Smooth muscle cell (in vitro differentiated cells): ENCODE measurements at regions not wholly inside any gene's neighbourhood (a gene's known extent, or its start where the extent isn't known, plus 50 kb on each side); places are given as distances from the start of the nearest gene placed in this dataset.

Experiments used
- DNase-seq: peaks from one replicate; lab custom pipeline; 2025; ENCODE audit not compliant: unreplicated experiment; lab: John Stamatoyannopoulos, UW
- H2AFZ ChIP-seq: fragments of 200-600 bp; sonication (generic); 2 replicates; pipeline ENCODE4 v1.6.0; 2016; ENCODE audit warnings: antibody characterized with exemption, low read depth, mild to moderate bottlenecking
- H3F3A ChIP-seq: fragments of 200-600 bp; sonication (generic); 2 replicates; pipeline ENCODE4 v1.6.0; 2017; ENCODE audit warnings: antibody characterized with exemption, low read depth
- H3K27ac ChIP-seq: fragments of 200-600 bp; sonication (generic); 2 replicates; pipeline ENCODE4 v1.5.1; 2016; ENCODE audit warnings: low read depth, mild to moderate bottlenecking
- H3K27me3 ChIP-seq: fragments of 200-600 bp; sonication (generic); 2 replicates; pipeline ENCODE4 v1.6.1; 2016; ENCODE audit warnings: low read depth, mild to moderate bottlenecking
- H3K36me3 ChIP-seq: fragments of 200-600 bp; sonication (generic); 2 replicates; pipeline ENCODE4 v1.5.1; 2016; ENCODE audit warnings: low read depth
- H3K4me1 ChIP-seq: fragments of 200-600 bp; sonication (generic); 2 replicates; pipeline ENCODE4 v1.5.1; 2016; ENCODE audit warnings: low read depth
- H3K4me2 ChIP-seq: fragments of 200-600 bp; sonication (generic); 2 replicates; pipeline ENCODE4 v1.6.0; 2016; ENCODE audit warnings: mild to moderate bottlenecking
- H3K4me3 ChIP-seq: fragments of 200-600 bp; sonication (generic); 2 replicates; pipeline ENCODE4 v1.5.1; 2016; ENCODE audit warnings: mild to moderate bottlenecking
- H3K79me2 ChIP-seq: fragments of 200-600 bp; sonication (generic); 2 replicates; pipeline ENCODE4 v1.6.0; 2016; ENCODE audit warnings: low read depth, mild to moderate bottlenecking
- H3K9ac ChIP-seq: fragments of 200-600 bp; sonication (generic); 2 replicates; pipeline ENCODE4 v1.6.0; 2016; ENCODE audit warnings: low read depth
- H3K9me3 ChIP-seq: fragments of 200-600 bp; sonication (generic); replicated peaks from 2 replicates; pipeline ENCODE4 v1.5.1; 2016; ENCODE audit warnings: low read depth
- H4K20me1 ChIP-seq: fragments of 200-600 bp; sonication (generic); 2 replicates; pipeline ENCODE4 v1.6.0; 2016; ENCODE audit warnings: low read depth
- WGBS: methylation state at CpG from one replicate; pipeline ENCODE4 v1.1.7; 2016; ENCODE audit warnings: low lambda C conversion rate; 5-methylcytosine and 5-hydroxymethylcytosine counted together
- TF ChIP-seq, protein P1 (sequence below): fragments of 200-600 bp; sonication (generic); IDR thresholded peaks from 2 replicates; pipeline ENCODE4 v1.5.1; 2017; ENCODE audit warnings: borderline replicate concordance, mild to moderate bottlenecking, antibody characterized with exemption; ENCODE audit not compliant: insufficient read depth, poor library complexity, severe bottlenecking

- no peaks in the 10 kb centered on the region for H3K36me3 ChIP-seq
- no peaks in the 10 kb centered on the region for H3F3A ChIP-seq
- TF ChIP-seq, protein P1, sequence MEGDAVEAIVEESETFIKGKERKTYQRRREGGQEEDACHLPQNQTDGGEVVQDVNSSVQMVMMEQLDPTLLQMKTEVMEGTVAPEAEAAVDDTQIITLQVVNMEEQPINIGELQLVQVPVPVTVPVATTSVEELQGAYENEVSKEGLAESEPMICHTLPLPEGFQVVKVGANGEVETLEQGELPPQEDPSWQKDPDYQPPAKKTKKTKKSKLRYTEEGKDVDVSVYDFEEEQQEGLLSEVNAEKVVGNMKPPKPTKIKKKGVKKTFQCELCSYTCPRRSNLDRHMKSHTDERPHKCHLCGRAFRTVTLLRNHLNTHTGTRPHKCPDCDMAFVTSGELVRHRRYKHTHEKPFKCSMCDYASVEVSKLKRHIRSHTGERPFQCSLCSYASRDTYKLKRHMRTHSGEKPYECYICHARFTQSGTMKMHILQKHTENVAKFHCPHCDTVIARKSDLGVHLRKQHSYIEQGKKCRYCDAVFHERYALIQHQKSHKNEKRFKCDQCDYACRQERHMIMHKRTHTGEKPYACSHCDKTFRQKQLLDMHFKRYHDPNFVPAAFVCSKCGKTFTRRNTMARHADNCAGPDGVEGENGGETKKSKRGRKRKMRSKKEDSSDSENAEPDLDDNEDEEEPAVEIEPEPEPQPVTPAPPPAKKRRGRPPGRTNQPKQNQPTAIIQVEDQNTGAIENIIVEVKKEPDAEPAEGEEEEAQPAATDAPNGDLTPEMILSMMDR: no peak
- no peaks in the 10 kb centered on the region for H3K27me3 ChIP-seq
- no peak overlapping the region for H3K4me3 ChIP-seq
- no peak for DNase-seq
- no peak overlapping the region for H3K4me2 ChIP-seq
- H3K79me2 ChIP-seq: no peaks in the 10 kb centered on the region
- no peak overlapping the region for H3K9ac ChIP-seq
- no peak overlapping the region for H2AFZ ChIP-seq
- WGBS: 95% methylated on average over 1 of the region's 1 CpG
- no peaks in the 10 kb centered on the region for H3K9me3 ChIP-seq
- H3K4me1 ChIP-seq: no peaks in the 10 kb centered on the region
- H4K20me1 ChIP-seq: no peaks in the 10 kb centered on the region
- H3K27ac ChIP-seq: no peak overlapping the region
Measured at GRCh38 chr11:26026078-26026477, 305.9 kb upstream of the ANO3 start.

DNA sequence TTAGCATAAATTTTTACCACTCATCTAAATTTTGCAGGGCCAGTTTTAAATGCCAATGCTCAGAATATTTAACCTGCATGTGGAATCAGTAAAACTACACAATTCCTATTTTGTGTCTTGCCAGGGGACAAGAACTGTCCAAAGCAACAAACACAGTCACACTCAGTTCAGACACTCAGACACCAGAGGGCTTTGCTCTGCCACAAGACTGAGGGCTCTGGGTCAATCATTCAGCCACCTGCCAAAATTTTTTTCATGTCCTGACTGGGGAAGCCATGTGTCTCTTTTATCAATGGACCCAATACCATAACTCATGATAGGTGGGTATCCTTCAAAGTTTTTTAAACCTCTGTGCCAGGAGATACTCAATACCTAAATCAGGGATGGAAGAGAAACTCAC lies 304.0 kb upstream of the ANO3 start:
- Histone ChIP-seq H3K27me3 (no peaks in the 10 kb centered on the region), H3K36me3 (no peaks in the 10 kb centered on the region), H3K4me2 (no peak overlapping the region), H3F3A (no peaks in the 10 kb centered on the region), H3K9me3 (no peaks in the 10 kb centered on the region), H2AFZ (no peak overlapping the region), H3K9ac (no peak overlapping the region), H3K79me2 (no peaks in the 10 kb centered on the region), H3K4me1 (no peaks in the 10 kb centered on the region), H4K20me1 (no peaks in the 10 kb centered on the region), H3K27ac (no peak overlapping the region), H3K4me3 (no peak overlapping the region)
- no peak for DNase-seq
- TF ChIP-seq, protein P1: no peak

- no peaks in the 10 kb centered on the region for H3K9me3 ChIP-seq
- H3K79me2 ChIP-seq: no peaks in the 10 kb centered on the region
- no peaks in the 10 kb centered on the region for H3F3A ChIP-seq
- H4K20me1 ChIP-seq: no peaks in the 10 kb centered on the region
- 12% methylated on average over 2 of the region's 2 CpGs for WGBS
- H3K27me3 ChIP-seq: no peaks in the 10 kb centered on the region
- DNase-seq: no peak
- TF ChIP-seq, protein P1: no peak
- no peaks in the 10 kb centered on the region for H3K36me3 ChIP-seq
- no peak overlapping the region for H3K4me2 ChIP-seq
- H3K27ac ChIP-seq: no peak overlapping the region
- H3K4me3 ChIP-seq: no peak overlapping the region
- no peaks in the 10 kb centered on the region for H3K4me1 ChIP-seq
- no peak overlapping the region for H3K9ac ChIP-seq
- no peak overlapping the region for H2AFZ ChIP-seq
Measured at GRCh38 chr11:26028393-26028911, 303.5 kb upstream of the ANO3 start.

DNA sequence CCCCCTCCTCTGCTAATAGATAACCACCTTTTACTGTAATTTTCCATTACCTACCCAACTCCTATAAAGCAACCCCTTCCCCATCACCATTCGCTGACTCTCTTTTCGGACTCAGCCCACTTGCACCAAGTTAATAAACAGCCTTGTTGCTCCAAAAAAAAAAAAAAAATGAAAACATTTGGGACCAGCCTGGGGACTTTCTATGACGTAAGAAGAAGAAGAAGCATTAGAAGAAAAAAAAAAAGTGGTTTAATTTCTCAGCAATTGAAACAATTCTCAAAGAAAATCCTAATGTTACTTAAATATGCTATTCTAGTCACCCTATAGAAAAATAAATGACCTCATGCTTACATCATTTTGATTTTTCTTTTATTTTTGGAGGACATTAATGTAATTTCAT lies 301.5 kb upstream of the ANO3 start:
- H3F3A ChIP-seq: no peaks in the 10 kb centered on the region
- 86% methylated on average over 3 of the region's 3 CpGs for WGBS
- no peak overlapping the region for H2AFZ ChIP-seq
- no peak overlapping the region for H3K27ac ChIP-seq
- no peaks in the 10 kb centered on the region for H3K36me3 ChIP-seq
- no peak overlapping the region for H3K4me3 ChIP-seq
- no peaks in the 10 kb centered on the region for H3K9me3 ChIP-seq
- H4K20me1 ChIP-seq: no peaks in the 10 kb centered on the region
- DNase-seq: no peak
- no peaks in the 10 kb centered on the region for H3K27me3 ChIP-seq
- TF ChIP-seq, protein P1: no peak
- H3K79me2 ChIP-seq: no peaks in the 10 kb centered on the region
- H3K9ac ChIP-seq: no peak overlapping the region
- no peak overlapping the region for H3K4me2 ChIP-seq
- no peaks in the 10 kb centered on the region for H3K4me1 ChIP-seq
